ENCODE measurements at regions not wholly inside any gene's neighbourhood (a gene's known extent, or its start where the extent isn't known, plus 50 kb on each side); places are given as distances from the start of the nearest gene placed in this dataset.

- TF ChIP-seq POLR2AphosphoS5 (IDR thresholded peaks at IDR 0.05; ENCODE audit: low read depth, low read length): no peak
- no peak for TF ChIP-seq FOXP2 (optimal IDR thresholded peaks at IDR 0.05; ENCODE audit: borderline replicate concordance, extremely low read depth, extremely low read length, insufficient read depth)
- no peak for TF ChIP-seq SIN3A (IDR thresholded peaks at IDR 0.05; ENCODE audit: borderline replicate concordance, insufficient read depth, low read length)
- no peak for TF ChIP-seq TAF1 (IDR thresholded peaks at IDR 0.05; ENCODE audit: borderline replicate concordance, insufficient read depth, low read length)
- TF ChIP-seq, protein P1, sequence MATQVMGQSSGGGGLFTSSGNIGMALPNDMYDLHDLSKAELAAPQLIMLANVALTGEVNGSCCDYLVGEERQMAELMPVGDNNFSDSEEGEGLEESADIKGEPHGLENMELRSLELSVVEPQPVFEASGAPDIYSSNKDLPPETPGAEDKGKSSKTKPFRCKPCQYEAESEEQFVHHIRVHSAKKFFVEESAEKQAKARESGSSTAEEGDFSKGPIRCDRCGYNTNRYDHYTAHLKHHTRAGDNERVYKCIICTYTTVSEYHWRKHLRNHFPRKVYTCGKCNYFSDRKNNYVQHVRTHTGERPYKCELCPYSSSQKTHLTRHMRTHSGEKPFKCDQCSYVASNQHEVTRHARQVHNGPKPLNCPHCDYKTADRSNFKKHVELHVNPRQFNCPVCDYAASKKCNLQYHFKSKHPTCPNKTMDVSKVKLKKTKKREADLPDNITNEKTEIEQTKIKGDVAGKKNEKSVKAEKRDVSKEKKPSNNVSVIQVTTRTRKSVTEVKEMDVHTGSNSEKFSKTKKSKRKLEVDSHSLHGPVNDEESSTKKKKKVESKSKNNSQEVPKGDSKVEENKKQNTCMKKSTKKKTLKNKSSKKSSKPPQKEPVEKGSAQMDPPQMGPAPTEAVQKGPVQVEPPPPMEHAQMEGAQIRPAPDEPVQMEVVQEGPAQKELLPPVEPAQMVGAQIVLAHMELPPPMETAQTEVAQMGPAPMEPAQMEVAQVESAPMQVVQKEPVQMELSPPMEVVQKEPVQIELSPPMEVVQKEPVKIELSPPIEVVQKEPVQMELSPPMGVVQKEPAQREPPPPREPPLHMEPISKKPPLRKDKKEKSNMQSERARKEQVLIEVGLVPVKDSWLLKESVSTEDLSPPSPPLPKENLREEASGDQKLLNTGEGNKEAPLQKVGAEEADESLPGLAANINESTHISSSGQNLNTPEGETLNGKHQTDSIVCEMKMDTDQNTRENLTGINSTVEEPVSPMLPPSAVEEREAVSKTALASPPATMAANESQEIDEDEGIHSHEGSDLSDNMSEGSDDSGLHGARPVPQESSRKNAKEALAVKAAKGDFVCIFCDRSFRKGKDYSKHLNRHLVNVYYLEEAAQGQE (IDR thresholded peaks at IDR 0.05; ENCODE audit: insufficient read depth in 1 of 2, low read depth in 2 of 2, low read length in 2 of 2): no peak
Measured at GRCh38 chr3:178369811-178370210, 166.4 kb upstream of the KCNMB2 start.

- TF ChIP-seq TAF1 (IDR thresholded peaks at IDR 0.05; ENCODE audit: borderline replicate concordance, insufficient read depth, low read length) (no peak), FOXP2 (optimal IDR thresholded peaks at IDR 0.05; ENCODE audit: borderline replicate concordance, extremely low read depth, extremely low read length, insufficient read depth) (no peak), POLR2AphosphoS5 (IDR thresholded peaks at IDR 0.05; ENCODE audit: low read depth, low read length) (no peak), SIN3A (IDR thresholded peaks at IDR 0.05; ENCODE audit: borderline replicate concordance, insufficient read depth, low read length) (no peak)
- TF ChIP-seq, protein P1 (IDR thresholded peaks at IDR 0.05; ENCODE audit: insufficient read depth in 1 of 2, low read depth in 2 of 2, low read length in 2 of 2): no peak
Measured at GRCh38 chr3:178370387-178370786, 165.8 kb upstream of the KCNMB2 start.

DNA sequence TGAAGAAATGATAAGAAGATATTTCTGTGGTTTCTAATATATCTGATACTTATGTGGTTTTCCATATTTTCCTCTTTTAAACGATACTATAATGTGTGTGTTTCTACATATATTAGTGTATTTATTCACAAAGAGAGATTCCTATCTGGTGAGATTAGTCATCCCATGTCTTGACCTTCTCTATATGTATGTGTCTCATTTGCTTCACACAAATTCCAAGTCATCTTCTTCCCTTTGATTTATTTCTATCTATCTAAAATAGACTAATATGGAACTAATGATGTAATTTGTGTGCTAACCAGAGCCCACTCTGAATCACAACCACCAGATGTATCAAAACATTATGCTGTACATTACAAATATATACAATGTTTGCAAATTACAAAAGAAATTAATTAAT is 154.7 kb upstream of the KCNMB2 start:
- TF ChIP-seq TAF1 (IDR thresholded peaks at IDR 0.05; ENCODE audit: borderline replicate concordance, insufficient read depth, low read length) (no peak), FOXP2 (optimal IDR thresholded peaks at IDR 0.05; ENCODE audit: borderline replicate concordance, extremely low read depth, extremely low read length, insufficient read depth) (no peak), POLR2AphosphoS5 (IDR thresholded peaks at IDR 0.05; ENCODE audit: low read depth, low read length) (no peak), SIN3A (IDR thresholded peaks at IDR 0.05; ENCODE audit: borderline replicate concordance, insufficient read depth, low read length) (no peak)
- TF ChIP-seq, protein P1 (IDR thresholded peaks at IDR 0.05; ENCODE audit: insufficient read depth in 1 of 2, low read depth in 2 of 2, low read length in 2 of 2): no peak

- TF ChIP-seq TAF1 (IDR thresholded peaks at IDR 0.05; ENCODE audit: borderline replicate concordance, insufficient read depth, low read length) (no peak), SIN3A (IDR thresholded peaks at IDR 0.05; ENCODE audit: borderline replicate concordance, insufficient read depth, low read length) (no peak), FOXP2 (optimal IDR thresholded peaks at IDR 0.05; ENCODE audit: borderline replicate concordance, extremely low read depth, extremely low read length, insufficient read depth) (no peak), POLR2AphosphoS5 (IDR thresholded peaks at IDR 0.05; ENCODE audit: low read depth, low read length) (no peak)
- TF ChIP-seq, protein P1 (IDR thresholded peaks at IDR 0.05; ENCODE audit: insufficient read depth in 1 of 2, low read depth in 2 of 2, low read length in 2 of 2): no peak
Measured at GRCh38 chr3:178381971-178382448, 154.2 kb upstream of the KCNMB2 start.
